RWPE1 (cell line): ENCODE measurements at regions not wholly inside any gene's neighbourhood (a gene's known extent, or its start where the extent isn't known, plus 50 kb on each side); places are given as distances from the start of the nearest gene placed in this dataset.
A peak's percentile ranks its signal among the peaks of the same experiment; 100 is the strongest.

Experiments
- CTCF ChIA-PET: fragments of 350-600 bp; sonication (Branson Sonifier 250); formaldehyde crosslinking; extraction: SDS; loops from one replicate; lab custom pipeline; 2021; lab: Yijun Ruan, JAX
- POLR2A ChIA-PET: fragments of 400-600 bp; formaldehyde crosslinking; extraction: SDS; loops from one replicate; lab custom pipeline; 2020; ENCODE audit warnings: antibody characterized with exemption; ENCODE audit not compliant: low non-redundant PET; lab: Yijun Ruan, JAX
- DNase-seq: peaks from one replicate; pipeline ENCODE4 v3.0.0; 2012; ENCODE audit warnings: low spot score
- H3K27ac ChIP-seq: fragments of 450-650 bp; 2 replicates; pipeline ENCODE4 v1.5.1; 2017
- CTCF ChIP-seq: fragments of 450-650 bp; conservative IDR thresholded peaks from 2 replicates; pipeline ENCODE4 v1.5.1; 2017; ENCODE audit warnings: low read depth, mild to moderate bottlenecking

DNA sequence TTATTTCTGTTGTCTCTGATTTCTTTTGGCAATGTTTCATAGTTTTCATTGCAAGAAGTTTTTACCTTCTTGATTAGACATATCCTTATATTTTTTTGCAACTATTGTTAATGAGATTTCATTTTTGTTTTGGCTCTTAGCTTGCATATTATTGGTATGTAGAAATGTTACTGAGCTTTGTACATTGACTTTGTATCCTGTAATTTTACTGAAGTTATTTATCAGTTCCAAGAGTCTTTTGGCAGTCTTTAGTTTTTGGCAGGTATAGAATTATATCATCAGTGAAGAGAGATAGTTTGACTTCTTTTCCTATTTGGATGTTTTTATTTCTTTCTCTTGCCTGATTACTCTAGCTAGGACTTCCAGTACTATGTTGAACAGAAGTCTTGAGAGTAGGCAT is 375.7 kb downstream of the TDRD3 start:
- ChIA-PET POLR2A (no interaction called here), CTCF (no interaction called here)
- DNase-seq = no peak
- H3K27ac ChIP-seq = no peak overlapping the region
- no peak for TF ChIP-seq CTCF

GRCh38 chr13:60765700-60766411 is 368.8 kb downstream of the TDRD3 start:
- POLR2A ChIA-PET = no interaction called here
- CTCF ChIA-PET = no interaction called here
- TF ChIP-seq CTCF = no peak
- H3K27ac ChIP-seq = no peak overlapping the region; the same call in 1 of the 2 replicates
- no peak for DNase-seq

DNA sequence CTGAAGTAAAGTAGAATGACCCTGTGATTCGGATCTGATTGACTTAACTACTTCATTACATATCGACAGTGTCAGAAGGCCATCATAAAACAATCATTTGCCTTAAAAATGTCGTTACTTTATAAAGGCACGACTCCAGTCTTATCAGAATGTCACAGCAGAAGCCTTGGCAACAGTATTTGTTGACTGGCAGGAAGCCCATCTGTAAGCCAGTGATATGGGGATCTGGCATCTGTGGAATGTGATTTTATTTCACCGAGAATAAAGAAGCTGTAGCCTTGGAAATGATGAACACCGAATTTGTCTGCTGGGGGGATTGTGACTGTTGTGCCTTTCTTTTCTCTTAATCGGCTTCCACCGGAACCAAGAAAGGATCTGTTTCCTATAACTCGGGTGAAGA is 362.5 kb downstream of the TDRD3 start:
- DNase-seq = peak; percentile 8
- ChIA-PET POLR2A (no interaction called here), CTCF (no interaction called here)
- no peak overlapping the region for H3K27ac ChIP-seq
- TF ChIP-seq CTCF = no peak

DNA sequence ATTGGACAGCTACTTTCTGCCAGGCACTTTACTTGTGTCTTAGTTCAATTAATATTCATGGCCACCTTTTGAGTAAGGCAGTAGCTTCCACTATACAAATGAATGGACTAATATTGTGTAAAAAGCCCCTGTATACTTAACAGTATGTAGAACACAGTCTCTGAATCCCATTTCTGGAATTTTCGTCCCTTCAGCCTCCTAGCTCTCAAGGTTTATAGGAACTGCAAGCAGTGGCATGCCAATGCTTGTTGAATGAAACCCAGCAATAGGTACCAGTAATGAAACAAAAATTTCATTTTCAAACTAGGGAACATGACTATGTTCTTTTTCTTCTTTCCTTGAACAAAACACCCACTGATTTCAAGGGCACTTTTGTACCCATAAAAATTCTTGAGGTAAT is 361.6 kb downstream of the TDRD3 start:
- no peak for TF ChIP-seq CTCF
- POLR2A ChIA-PET = no interaction called here
- DNase-seq = peak; percentile 5
- no peak overlapping the region for H3K27ac ChIP-seq
- CTCF ChIA-PET = no interaction called here

DNA sequence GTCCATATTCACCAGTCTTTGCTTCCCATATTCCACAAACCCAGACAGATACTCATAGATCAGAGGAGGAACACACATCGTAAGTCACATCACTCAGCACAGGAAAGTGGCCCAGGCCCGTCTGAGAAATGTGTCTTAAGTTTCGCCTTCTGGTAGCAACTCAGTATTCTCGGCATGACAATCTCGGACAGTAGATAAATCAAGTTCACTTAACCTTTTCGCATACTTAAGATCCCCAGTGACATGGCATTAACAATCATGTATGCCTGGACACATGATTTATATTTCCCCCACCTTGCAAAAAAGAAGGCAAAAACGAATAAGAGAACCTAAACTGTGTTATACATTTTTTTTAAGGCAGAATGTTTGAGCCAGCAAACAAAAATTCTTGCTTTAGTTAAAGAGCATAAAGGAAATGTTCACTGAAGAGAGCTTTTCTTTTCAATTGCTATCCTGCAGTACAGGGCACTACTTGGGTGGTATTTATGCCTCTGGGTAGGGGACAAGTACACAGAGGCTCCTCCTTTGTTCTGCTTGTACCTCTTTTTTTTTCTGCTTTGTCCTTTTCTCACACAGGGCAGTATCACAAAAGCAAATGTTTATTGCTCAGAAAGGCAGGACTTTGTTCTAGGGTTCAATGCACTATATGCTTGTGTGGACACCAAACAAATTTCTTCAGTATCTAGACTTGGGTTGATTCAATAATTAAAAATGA is 360.6 kb downstream of the TDRD3 start:
- no peak for TF ChIP-seq CTCF
- ChIA-PET CTCF (no interaction called here), POLR2A (no interaction called here)
- no peak overlapping the region for H3K27ac ChIP-seq
- no peak for DNase-seq

GRCh38 chr13:60756306-60756705 is 359.3 kb downstream of the TDRD3 start:
- no peak for TF ChIP-seq CTCF
- H3K27ac ChIP-seq = no peak overlapping the region
- ChIA-PET POLR2A (no interaction called here), CTCF (interaction anchor here (0.6 kb wide), 1 partner anchor 236 kb away, joined by 3 read pairs; no protein-coding TSS in a partner anchor)
- no peak for DNase-seq
